ENCODE measurements at regions not wholly inside any gene's neighbourhood (a gene's known extent, or its start where the extent isn't known, plus 50 kb on each side); places are given as distances from the start of the nearest gene placed in this dataset.

DNA sequence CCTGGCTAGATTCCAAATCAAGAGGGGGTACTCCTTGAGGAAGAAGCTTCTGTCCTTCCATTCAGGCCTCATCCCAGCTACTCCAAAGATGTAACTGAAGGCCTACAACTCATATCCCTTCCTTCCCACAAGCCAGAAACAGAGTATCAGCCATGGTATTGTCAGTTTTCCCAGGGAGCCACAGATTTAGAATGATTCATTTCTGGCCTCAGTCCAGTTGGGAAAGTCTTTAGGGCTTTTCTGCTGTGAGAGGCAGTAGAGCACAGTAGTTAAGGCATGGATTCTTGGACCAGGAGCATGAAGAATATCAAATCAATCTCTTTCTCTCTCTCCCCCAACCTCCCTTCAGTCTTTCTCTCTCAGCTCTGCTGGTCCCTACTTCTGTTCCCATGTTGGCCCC is 505.0 kb downstream of the BCOR start:
- DNase-seq (ENCODE audit: low read depth, low spot score), result no peak

DNA sequence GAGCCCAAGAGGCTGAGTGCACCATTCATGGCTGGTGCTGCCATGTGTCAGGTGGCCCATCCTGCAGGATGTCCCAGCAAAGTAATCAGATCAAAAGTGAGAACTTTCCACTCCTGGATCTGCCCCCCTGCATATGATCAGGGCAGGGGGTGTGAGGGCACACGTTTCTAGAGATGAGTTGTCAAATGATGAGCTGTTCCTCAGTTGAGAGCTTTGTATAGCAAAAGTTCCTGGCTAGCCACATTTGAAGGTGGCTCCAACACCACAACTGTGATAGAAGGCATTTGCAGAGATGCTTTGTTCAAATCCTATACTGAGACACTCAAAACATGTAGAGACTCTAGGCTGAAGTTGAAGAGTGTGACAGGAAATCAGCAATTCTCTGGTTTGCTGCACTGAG is 501.8 kb downstream of the BCOR start:
- no peak for DNase-seq (ENCODE audit: low read depth, low spot score)

- DNase-seq (ENCODE audit: low read depth, low spot score), result no peak
Measured at GRCh38 chrX:39596437-39596836, 501.3 kb downstream of the BCOR start.

- DNase-seq (ENCODE audit: low read depth, low spot score), result no peak
Measured at GRCh38 chrX:39599339-39599738, 498.4 kb downstream of the BCOR start.

DNA sequence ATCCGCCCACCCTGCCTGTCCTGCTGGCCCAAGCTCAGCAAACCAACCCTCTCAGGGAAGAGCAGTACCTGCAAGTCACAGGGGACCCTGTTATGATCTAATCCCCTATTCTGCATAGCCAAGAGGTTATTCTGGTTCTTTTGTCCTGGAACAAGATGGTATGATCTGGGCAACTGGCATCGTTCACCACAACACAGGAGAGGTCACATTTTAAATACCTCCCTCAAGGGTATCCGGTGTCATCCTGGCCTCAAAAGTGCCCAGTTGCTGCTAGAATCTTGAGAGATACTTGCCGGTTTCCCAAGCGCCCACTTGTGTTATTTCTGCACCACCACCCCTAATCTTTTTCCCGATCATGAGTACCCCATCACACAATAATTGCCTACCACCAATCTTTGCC is 497.5 kb downstream of the BCOR start:
- no peak for DNase-seq (ENCODE audit: low read depth, low spot score)

- DNase-seq (ENCODE audit: low read depth, low spot score), result no peak
Measured at GRCh38 chrX:39601231-39602177, 496.3 kb downstream of the BCOR start.

DNA sequence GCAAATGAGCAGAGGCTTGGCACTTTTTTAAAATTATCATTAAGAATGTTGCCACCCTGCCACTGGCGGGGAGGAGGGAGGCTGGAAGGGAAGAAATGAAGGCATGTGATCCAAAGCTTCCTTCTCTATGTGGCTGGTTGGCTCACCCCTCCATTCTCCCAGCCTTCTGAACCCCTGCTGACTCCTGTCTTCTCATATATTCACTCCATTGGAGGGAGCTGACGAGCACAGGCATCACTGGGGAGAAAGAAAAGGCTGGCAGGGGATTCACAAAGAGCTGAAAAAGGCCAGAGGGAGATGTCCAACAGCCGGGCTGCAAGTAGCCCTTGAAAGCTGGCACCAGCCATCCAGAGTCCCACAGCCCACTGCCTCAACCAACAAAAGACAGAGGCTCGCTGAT is 495.6 kb downstream of the BCOR start:
- DNase-seq (ENCODE audit: low read depth, low spot score), result no peak

- no peak for DNase-seq (ENCODE audit: low read depth, low spot score)
Measured at GRCh38 chrX:39603230-39603629, 494.5 kb downstream of the BCOR start.

GRCh38 chrX:39605183-39605582 is 492.6 kb downstream of the BCOR start:
- no peak for DNase-seq (ENCODE audit: low read depth, low spot score)

DNA sequence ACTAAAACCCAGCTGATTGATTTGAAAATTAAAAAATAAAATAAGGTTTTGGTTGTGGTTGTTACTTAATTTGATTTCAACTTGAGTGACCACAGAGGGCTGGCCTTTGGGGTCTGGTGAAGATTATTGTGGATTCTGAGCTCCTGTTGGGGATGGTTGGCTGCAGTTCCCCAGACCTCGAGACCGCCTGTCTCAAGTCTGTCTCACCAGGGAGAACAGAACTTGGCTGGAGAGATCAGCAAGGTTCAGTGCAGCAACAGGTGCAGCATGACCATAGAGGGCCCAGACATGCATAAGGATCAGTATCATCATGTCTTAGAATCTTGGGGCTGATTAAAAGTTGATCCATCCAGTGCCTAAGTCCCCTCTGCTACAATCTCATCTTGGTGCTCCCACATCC is 491.9 kb downstream of the BCOR start:
- DNase-seq (ENCODE audit: low read depth, low spot score), result no peak

DNA sequence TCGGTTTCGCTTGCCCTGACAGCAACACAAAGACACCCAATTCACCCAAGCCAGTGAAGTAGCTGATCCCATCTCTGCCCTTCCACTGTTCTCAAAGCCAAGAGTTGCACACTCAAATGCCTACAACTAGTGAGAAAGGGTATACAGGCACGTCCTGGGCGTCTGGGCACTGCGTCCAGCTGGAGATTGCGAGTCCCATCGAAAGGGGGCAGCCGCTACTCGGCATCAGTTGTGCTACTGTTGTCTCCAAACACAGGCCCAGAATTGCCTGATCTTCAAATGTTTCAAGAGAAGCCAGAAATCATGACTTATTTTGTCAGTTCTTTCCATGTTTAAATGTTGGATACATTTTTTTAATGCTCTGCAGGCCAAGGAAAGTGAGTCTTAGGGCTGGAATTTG is 487.8 kb downstream of the BCOR start:
- no peak for DNase-seq (ENCODE audit: low read depth, low spot score)

DNA sequence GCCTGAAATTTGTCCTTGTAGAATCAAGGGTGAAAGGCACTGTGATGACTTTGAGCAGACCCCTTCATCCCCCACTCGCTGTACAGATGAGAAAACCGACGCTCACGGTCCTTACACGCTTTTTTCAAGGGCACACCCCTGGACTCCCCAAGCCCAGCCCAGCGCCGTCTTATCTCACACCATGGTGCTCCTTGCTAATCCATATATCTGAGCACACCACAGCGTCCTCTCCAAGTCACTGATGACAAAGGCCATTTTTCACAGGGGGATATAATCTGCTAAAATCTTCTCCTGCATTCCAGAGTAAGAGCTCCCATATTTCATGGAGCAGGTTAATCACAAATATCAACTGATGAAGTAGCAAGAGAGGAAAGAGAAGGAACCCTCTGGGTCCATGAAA is 486.3 kb downstream of the BCOR start:
- DNase-seq (ENCODE audit: low read depth, low spot score), result no peak

- no peak for DNase-seq (ENCODE audit: low read depth, low spot score)
Measured at GRCh38 chrX:39613482-39613995, 484.2 kb downstream of the BCOR start.

GRCh38 chrX:39613997-39614679 is 483.6 kb downstream of the BCOR start:
- DNase-seq (ENCODE audit: low read depth, low spot score), result peak; percentile 7

DNA sequence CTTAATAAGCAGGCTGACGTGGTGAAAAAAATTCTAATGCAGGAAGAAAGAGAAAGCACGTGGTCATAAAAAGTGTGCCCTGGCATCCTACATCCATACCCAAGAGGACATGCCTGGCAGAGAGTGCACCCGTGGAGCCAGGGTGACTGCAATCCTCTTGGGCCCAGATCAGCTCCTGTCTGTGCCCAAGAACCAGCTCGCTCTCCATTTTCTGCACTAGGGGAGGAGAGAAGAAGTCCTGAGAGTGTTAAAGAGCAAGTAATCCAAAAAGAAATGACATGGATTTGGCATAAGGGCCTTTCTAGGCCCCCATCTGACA is 483.1 kb downstream of the BCOR start:
- no peak for DNase-seq (ENCODE audit: low read depth, low spot score)

GRCh38 chrX:39616098-39616729 is 481.5 kb downstream of the BCOR start:
- DNase-seq (ENCODE audit: low read depth, low spot score), result no peak

GRCh38 chrX:39616731-39617130 is 481.0 kb downstream of the BCOR start:
- DNase-seq (ENCODE audit: low read depth, low spot score), result no peak

- no peak for DNase-seq (ENCODE audit: low read depth, low spot score)
Measured at GRCh38 chrX:39618178-39618577, 479.6 kb downstream of the BCOR start.

DNA sequence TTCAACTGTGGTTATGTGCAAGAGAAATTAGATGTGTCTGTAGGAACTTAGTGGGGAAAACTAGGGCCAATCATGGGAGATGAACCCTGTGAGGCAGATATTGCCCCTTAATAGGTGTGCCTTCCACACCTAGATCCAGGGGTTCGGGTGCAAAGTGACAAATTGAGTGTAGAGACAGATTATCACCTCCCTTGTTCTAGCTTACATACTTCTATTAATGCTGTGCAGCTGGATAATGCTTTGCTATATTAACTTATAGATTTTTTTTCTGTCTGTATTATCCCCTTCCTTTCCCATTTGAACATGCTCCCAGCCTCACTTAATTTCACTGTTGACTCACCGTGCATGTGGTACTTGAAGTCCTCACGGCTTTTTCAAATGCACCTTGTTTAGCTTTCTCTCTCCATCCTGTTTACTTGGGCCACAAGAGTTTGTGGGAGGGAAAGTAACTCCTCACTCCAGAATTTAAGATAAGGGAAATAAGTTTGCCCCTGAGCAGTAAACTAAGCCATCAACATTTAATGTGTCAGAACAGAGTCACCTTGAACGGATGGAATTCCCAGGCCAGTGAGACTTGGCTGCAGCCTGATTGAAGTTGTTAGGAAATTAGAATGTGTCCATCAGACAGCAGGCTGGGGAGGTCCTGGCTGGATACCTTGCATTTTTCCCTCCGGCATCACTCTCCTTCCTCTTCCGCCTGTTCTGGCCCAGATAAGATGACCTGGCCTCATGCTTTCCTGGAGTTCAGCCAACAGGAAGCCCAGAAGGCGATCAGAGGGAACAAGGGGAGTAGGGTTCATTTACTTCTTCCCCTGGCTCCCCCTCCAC is 478.4 kb downstream of the BCOR start:
- no peak for DNase-seq (ENCODE audit: low read depth, low spot score)

DNA sequence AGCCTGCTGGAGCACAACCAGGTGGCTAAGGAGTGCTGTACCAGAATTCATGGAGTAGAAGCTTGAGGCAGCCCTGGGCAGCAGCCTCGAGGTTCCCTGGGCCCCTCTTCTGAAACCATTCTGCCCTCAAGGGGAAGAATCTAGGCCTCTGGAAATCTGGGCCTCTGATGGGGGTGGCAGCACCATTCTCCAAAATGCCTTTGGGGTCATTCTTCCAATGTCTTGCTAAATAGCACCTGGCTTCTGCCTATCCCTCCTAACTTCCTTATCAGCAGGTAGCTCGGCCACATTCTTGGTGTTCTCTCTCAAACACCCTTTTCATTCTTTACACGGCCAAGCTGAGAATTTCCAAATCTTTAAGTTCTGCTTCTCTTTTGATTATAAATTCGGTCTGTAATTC is 473.6 kb downstream of the BCOR start:
- no peak for DNase-seq (ENCODE audit: low read depth, low spot score)

DNA sequence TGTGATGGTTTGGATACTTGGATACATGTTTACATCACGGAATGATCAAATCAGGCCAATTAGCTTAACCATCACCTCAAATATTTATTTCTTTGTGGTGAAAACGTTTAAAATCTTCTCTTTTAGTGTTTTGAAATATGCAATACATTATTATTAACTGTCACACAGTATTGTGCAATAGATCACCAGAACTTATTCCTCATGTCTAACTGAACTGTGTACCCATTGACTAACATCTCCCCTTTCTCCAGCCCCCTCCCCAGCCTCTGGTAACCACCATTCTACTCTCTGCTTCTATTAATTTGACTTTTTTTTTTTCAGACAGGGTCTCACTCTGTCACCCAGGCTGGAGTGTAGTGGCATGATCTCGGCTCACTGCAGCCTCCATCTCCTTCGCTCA is 471.9 kb downstream of the BCOR start:
- DNase-seq (ENCODE audit: low read depth, low spot score), result no peak

DNA sequence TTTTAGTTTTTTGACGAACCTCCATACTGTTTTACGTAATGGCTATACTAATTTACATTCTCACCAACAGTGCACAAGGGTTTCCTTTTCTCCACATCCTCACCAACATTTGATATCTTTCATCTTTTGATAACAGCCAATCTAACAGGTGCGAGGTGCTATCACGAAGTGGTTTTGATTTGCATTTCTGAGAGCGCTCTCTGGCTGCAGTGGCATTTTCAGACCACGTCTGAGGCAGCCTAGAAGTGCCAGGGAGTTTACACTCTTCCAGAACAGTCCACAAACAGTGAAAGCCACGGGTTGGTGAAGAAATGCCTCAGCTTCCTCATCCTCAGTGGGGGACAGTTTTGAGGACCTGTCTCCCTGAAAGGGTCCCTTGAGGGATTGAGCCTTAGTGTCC is 471.0 kb downstream of the BCOR start:
- DNase-seq (ENCODE audit: low read depth, low spot score), result no peak
